IMR-90 (cell line): ENCODE measurements at regions not wholly inside any gene's neighbourhood (a gene's known extent, or its start where the extent isn't known, plus 50 kb on each side); places are given as distances from the start of the nearest gene placed in this dataset.

ENCODE experiments used
- ATAC-seq: fragments of 200-7000 bp; cut with Tn5 transposase; 2 replicates; pipeline ENCODE4 v1.9.1; 2020; ENCODE audit warnings: low read depth, mild to moderate bottlenecking, moderate library complexity
- BruUV-seq: library from RNA; stranded (reverse); fragments of 400-500 nt; replicated peaks from 2 replicates; lab custom pipeline; 2021; lab: Mats Ljungman, UMichigan
- CTCF ChIA-PET: fragments of 300-600 bp; formaldehyde crosslinking; extraction: SDS; loops from one replicate; lab custom pipeline; 2021; ENCODE audit warnings: antibody characterized with exemption; lab: Yijun Ruan, JAX
- POLR2A ChIA-PET: fragments of 300-600 bp; sonication (Branson Sonifier 250); formaldehyde crosslinking; loops from one replicate; lab custom pipeline; 2022; ENCODE audit warnings: antibody characterized with exemption; ENCODE audit not compliant: unreplicated experiment; lab: Charles Lee
- DNase-seq: peaks from one replicate; pipeline ENCODE4 v3.0.0; 2013
- H2AFZ ChIP-seq: replicated peaks from 2 replicates; pipeline ENCODE3; 2013; ENCODE audit warnings: low read length, mild to moderate bottlenecking; ENCODE audit not compliant: poor library complexity
- H2AK5ac ChIP-seq: 2 replicates; pipeline ENCODE4 v1.6.1; 2013; ENCODE audit warnings: low read depth, low read length, inconsistent platforms
- H2AK9ac ChIP-seq: replicated peaks from 2 replicates; pipeline ENCODE3; 2013; ENCODE audit warnings: mild to moderate bottlenecking, low read depth, low read length, moderate library complexity; ENCODE audit not compliant: poor library complexity
- H2BK120ac ChIP-seq: 2 replicates; pipeline ENCODE4 v1.6.1; 2013; ENCODE audit warnings: low read depth, low read length, inconsistent platforms
- H2BK15ac ChIP-seq: 3 replicates; pipeline ENCODE4 v1.6.1; 2013; ENCODE audit warnings: low read depth, low read length, inconsistent platforms
- H2BK20ac ChIP-seq: 2 replicates; pipeline ENCODE4 v1.6.1; 2013; ENCODE audit warnings: low read depth, mild to moderate bottlenecking, inconsistent platforms, low read length, moderate library complexity
- H2BK5ac ChIP-seq: 2 replicates; pipeline ENCODE4 v1.6.1; 2013; ENCODE audit warnings: mild to moderate bottlenecking, low read depth, low read length, inconsistent platforms; ENCODE audit not compliant: poor library complexity, severe bottlenecking
- H3K14ac ChIP-seq: replicated peaks from 2 replicates; pipeline ENCODE4 v1.6.1; 2013; ENCODE audit warnings: low read depth, low read length, inconsistent platforms
- H3K18ac ChIP-seq: 2 replicates; pipeline ENCODE4 v1.6.1; 2013; ENCODE audit warnings: low read depth, low read length, control low read depth
- H3K23ac ChIP-seq: 2 replicates; pipeline ENCODE4 v1.6.1; 2013; ENCODE audit warnings: low read depth, low read length, inconsistent platforms
- H3K27ac ChIP-seq: 2 replicates; pipeline ENCODE4 v1.5.1; 2013; ENCODE audit warnings: mild to moderate bottlenecking, control low read depth, low read length; ENCODE audit not compliant: insufficient read depth
- H3K27me3 ChIP-seq: 2 replicates; pipeline ENCODE4 v1.6.1; 2013; ENCODE audit warnings: low read length; ENCODE audit not compliant: control insufficient read depth, insufficient read depth
- H3K36me3 ChIP-seq: 2 replicates; pipeline ENCODE4 v1.6.1; 2013; ENCODE audit warnings: low read length, mixed read lengths; ENCODE audit not compliant: control insufficient read depth, insufficient read depth
- H3K4ac ChIP-seq: 2 replicates; pipeline ENCODE4 v1.6.1; 2013; ENCODE audit warnings: low read depth, low read length, inconsistent platforms
- H3K4me1 ChIP-seq: 2 replicates; pipeline ENCODE4 v1.6.1; 2013; ENCODE audit warnings: low read length, mixed read lengths; ENCODE audit not compliant: control insufficient read depth, insufficient read depth
- H3K4me2 ChIP-seq: 2 replicates; pipeline ENCODE4 v1.6.1; 2013; ENCODE audit warnings: low read depth, mild to moderate bottlenecking, control low read depth, low read length, moderate library complexity
- H3K4me3 ChIP-seq: 2 replicates; pipeline ENCODE4 v1.5.1; 2013; ENCODE audit warnings: low read depth, mild to moderate bottlenecking, control low read depth, low read length, moderate library complexity; ENCODE audit not compliant: insufficient read depth
- H3K56ac ChIP-seq: 2 replicates; pipeline ENCODE4 v1.6.1; 2013; ENCODE audit warnings: low read length, inconsistent platforms; ENCODE audit not compliant: insufficient read depth; ENCODE audit errors: extremely low read depth
- H3K79me1 ChIP-seq, 2 experiments: 2 replicates each; pipeline ENCODE4 v1.6.1; 2013; ENCODE audit warnings: low read length in 2 of 2, inconsistent platforms in 1 of 2, low read depth in 1 of 2
- H3K9ac ChIP-seq: 2 replicates; pipeline ENCODE4 v1.6.1; 2013; ENCODE audit warnings: low read depth, low read length, control low read depth
- H3K9me1 ChIP-seq: 2 replicates; pipeline ENCODE4 v1.6.1; 2013; ENCODE audit warnings: low read length, inconsistent platforms; ENCODE audit not compliant: insufficient read depth
- H3K9me3 ChIP-seq: 2 replicates; pipeline ENCODE4 v1.6.1; 2013; ENCODE audit warnings: low read length; ENCODE audit not compliant: control insufficient read depth, insufficient read depth
- H4K20me1 ChIP-seq: 2 replicates; pipeline ENCODE4 v1.6.1; 2013; ENCODE audit warnings: low read length, inconsistent platforms; ENCODE audit not compliant: insufficient read depth
- H4K5ac ChIP-seq: 2 replicates; pipeline ENCODE4 v1.6.1; 2013; ENCODE audit warnings: mild to moderate bottlenecking, low read depth, low read length, control low read depth
- H4K8ac ChIP-seq, 2 experiments: 2 replicates each; pipeline ENCODE4 v1.6.1; 2013; ENCODE audit warnings: low read depth in 2 of 2, low read length in 2 of 2, control low read depth in 1 of 2, inconsistent platforms in 1 of 2
- H4K91ac ChIP-seq: 2 replicates; pipeline ENCODE4 v1.6.1; 2013; ENCODE audit warnings: low read depth, low read length, inconsistent platforms; ENCODE audit not compliant: insufficient read depth
- CEBPB ChIP-seq: IDR thresholded peaks from 2 replicates; pipeline ENCODE4 v1.6.1; 2012; ENCODE audit warnings: low read depth, low read length, improper control_type of control experiment
- CHD1 ChIP-seq: IDR thresholded peaks from 2 replicates; pipeline ENCODE4 v1.6.1; 2012; ENCODE audit warnings: low read depth, low read length, improper control_type of control experiment
- FOS ChIP-seq: fragments of 150-350 bp; IDR thresholded peaks from 2 replicates; pipeline ENCODE4 v1.6.1; 2016; ENCODE audit warnings: low read depth, low read length
- MAZ ChIP-seq: IDR thresholded peaks from 2 replicates; pipeline ENCODE4 v1.6.1; 2012; ENCODE audit warnings: low read depth, mild to moderate bottlenecking, low read length, improper control_type of control experiment, moderate library complexity, borderline replicate concordance
- POLR2A ChIP-seq: IDR thresholded peaks from 2 replicates; pipeline ENCODE4 v1.6.1; 2012; ENCODE audit warnings: mild to moderate bottlenecking, low read depth, low read length
- RFX5 ChIP-seq: IDR thresholded peaks from 2 replicates; pipeline ENCODE4 v1.8.0; 2012; ENCODE audit warnings: low read depth, mild to moderate bottlenecking, low read length, moderate library complexity
- SMC3 ChIP-seq: fragments of 150-350 bp; IDR thresholded peaks from 2 replicates; pipeline ENCODE4 v1.6.1; 2016; ENCODE audit warnings: low read depth, mild to moderate bottlenecking, antibody characterized with exemption, low read length, moderate library complexity
- WGBS, 2 experiments: methylation state at CpG; one replicate each; pipeline versions ENCODE4 v1.1.5 to v1.1.7; 2013; ENCODE audit warnings: missing lambda C conversion rate in 2 of 2; ENCODE audit not compliant: insufficient read length in 1 of 2; ENCODE audit errors: extremely low coverage in 2 of 2; 5-methylcytosine and 5-hydroxymethylcytosine counted together
- dilution Hi-C: fragments of 300-500 bp; cut with HindIII; formaldehyde crosslinking; loops from one replicate; pipeline ENCODE4 v1.14.3; 2018; ENCODE audit warnings: low sequenced_read_pairs; ENCODE audit not compliant: unreplicated experiment
- in situ Hi-C: fragments of 300-500 bp; cut with MboI; formaldehyde crosslinking; loops from 3 replicates; pipeline ENCODE4 v1.14.3; 2019; ENCODE audit warnings: low sequenced_read_pairs, inconsistent platforms, mixed read lengths
- intact Hi-C: fragments of 100-400 bp; cut with micrococcal nuclease; formaldehyde crosslinking; loops from 2 replicates; pipeline ENCODE4 v1.10.0; 2022
- TF ChIP-seq, protein P1 (sequence below): fragments of 150-350 bp; IDR thresholded peaks from 2 replicates; pipeline ENCODE4 v1.6.1; 2016; ENCODE audit warnings: low read depth, mild to moderate bottlenecking, low read length, moderate library complexity, borderline replicate concordance

GRCh38 chr2:84181927-84182326, 277.2 kb downstream of the SUCLG1 start:
- no peaks in the 10 kb centered on the region for H3K79me1 ChIP-seq
- no peak overlapping the region for H2AFZ ChIP-seq
- no peak overlapping the region for H2BK15ac ChIP-seq
- no peak overlapping the region for H4K5ac ChIP-seq
- WGBS, 2 experiments = 20% methylated on average over 1 of the region's 2 CpGs; no CpG with 5 or more reads in 1 of the 2 experiments
- H3K56ac ChIP-seq = no peak overlapping the region
- no peaks in the 10 kb centered on the region for H4K20me1 ChIP-seq
- no peak overlapping the region for H3K23ac ChIP-seq
- no peak overlapping the region for H3K14ac ChIP-seq
- H3K9me3 ChIP-seq = no peaks in the 10 kb centered on the region
- no peak overlapping the region for H3K4me3 ChIP-seq
- no peak for DNase-seq
- H3K4ac ChIP-seq = no peak overlapping the region
- dilution Hi-C loops (no loop called here), intact Hi-C loops (no loop called here), in situ Hi-C loops (no loop called here)
- no peaks in the 10 kb centered on the region for H3K9me1 ChIP-seq
- no peak overlapping the region for H3K4me2 ChIP-seq
- BruUV-seq = no TSS peak
- H3K4me1 ChIP-seq = no peaks in the 10 kb centered on the region
- H3K27me3 ChIP-seq = no peaks in the 10 kb centered on the region
- H2AK5ac ChIP-seq = no peak overlapping the region
- no peak for ATAC-seq
- H4K91ac ChIP-seq = no peak overlapping the region
- ChIA-PET POLR2A (no interaction called here), CTCF (no interaction called here)
- no peak overlapping the region for H2BK5ac ChIP-seq
- H3K36me3 ChIP-seq = no peaks in the 10 kb centered on the region
- H2BK120ac ChIP-seq = no peak overlapping the region
- H3K9ac ChIP-seq = no peak overlapping the region
- no peak overlapping the region for H3K27ac ChIP-seq
- no peak overlapping the region for H4K8ac ChIP-seq
- H2AK9ac ChIP-seq = no peak overlapping the region
- H2BK20ac ChIP-seq = no peak overlapping the region
- H3K18ac ChIP-seq = no peak overlapping the region
- TF ChIP-seq, protein P1, sequence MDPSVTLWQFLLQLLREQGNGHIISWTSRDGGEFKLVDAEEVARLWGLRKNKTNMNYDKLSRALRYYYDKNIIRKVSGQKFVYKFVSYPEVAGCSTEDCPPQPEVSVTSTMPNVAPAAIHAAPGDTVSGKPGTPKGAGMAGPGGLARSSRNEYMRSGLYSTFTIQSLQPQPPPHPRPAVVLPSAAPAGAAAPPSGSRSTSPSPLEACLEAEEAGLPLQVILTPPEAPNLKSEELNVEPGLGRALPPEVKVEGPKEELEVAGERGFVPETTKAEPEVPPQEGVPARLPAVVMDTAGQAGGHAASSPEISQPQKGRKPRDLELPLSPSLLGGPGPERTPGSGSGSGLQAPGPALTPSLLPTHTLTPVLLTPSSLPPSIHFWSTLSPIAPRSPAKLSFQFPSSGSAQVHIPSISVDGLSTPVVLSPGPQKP = no peak
- TF ChIP-seq CEBPB (no peak), FOS (no peak), CHD1 (no peak), SMC3 (no peak), MAZ (no peak), POLR2A (no peak), RFX5 (no peak)
